Mesenchymal stem cell (in vitro differentiated cells and primary cell): ENCODE measurements at regions not wholly inside any gene's neighbourhood (a gene's known extent, or its start where the extent isn't known, plus 50 kb on each side); places are given as distances from the start of the nearest gene placed in this dataset.
A peak's percentile ranks its signal among the peaks of the same experiment; 100 is the strongest.

Experiments
- DNase-seq: peaks from one replicate; pipeline ENCODE4 v3.0.0-alpha.2; 2013
- H2AFZ ChIP-seq: one replicate; pipeline ENCODE4 v1.6.1; 2013; ENCODE audit warnings: low read depth, mild to moderate bottlenecking, control low read depth, inconsistent platforms, low read length, moderate library complexity
- H2AK5ac ChIP-seq: 2 replicates; pipeline ENCODE4 v1.6.1; 2013; ENCODE audit warnings: low read length, moderate library complexity, mild to moderate bottlenecking, inconsistent platforms; ENCODE audit not compliant: severe bottlenecking
- H2BK120ac ChIP-seq: one replicate; pipeline ENCODE4 v1.6.1; 2013; ENCODE audit warnings: low read depth, mild to moderate bottlenecking, inconsistent platforms, low read length, moderate library complexity
- H2BK12ac ChIP-seq, 2 experiments: one replicate each; pipeline ENCODE4 v1.6.1; 2013; ENCODE audit warnings: inconsistent platforms in 2 of 2, low read length in 2 of 2, mild to moderate bottlenecking in 2 of 2, moderate library complexity in 2 of 2, control low read depth in 1 of 2
- H2BK15ac ChIP-seq: one replicate; pipeline ENCODE4 v1.6.1; 2013; ENCODE audit warnings: mild to moderate bottlenecking, low read depth, inconsistent platforms; ENCODE audit not compliant: poor library complexity, severe bottlenecking
- H2BK5ac ChIP-seq: 2 replicates; pipeline ENCODE4 v1.6.1; 2013; ENCODE audit warnings: low read depth, mild to moderate bottlenecking, low read length, control low read depth, inconsistent platforms; ENCODE audit not compliant: poor library complexity, severe bottlenecking
- H3K14ac ChIP-seq, 2 experiments: one replicate each; pipeline ENCODE4 v1.6.1; 2013; ENCODE audit warnings: inconsistent platforms in 2 of 2, low read length in 2 of 2, control low read depth in 1 of 2, mild to moderate bottlenecking in 1 of 2, moderate library complexity in 1 of 2
- H3K18ac ChIP-seq, 2 experiments: one replicate each; pipeline ENCODE4 v1.6.1; 2013; ENCODE audit warnings: inconsistent platforms in 2 of 2, low read length in 2 of 2, control low read depth in 1 of 2, low read depth in 1 of 2, mild to moderate bottlenecking in 1 of 2
- H3K23ac ChIP-seq, 2 experiments: one replicate each; pipeline ENCODE4 v1.6.1; 2013; ENCODE audit warnings: inconsistent platforms in 2 of 2, low read length in 2 of 2, mild to moderate bottlenecking in 2 of 2, moderate library complexity in 2 of 2, control low read depth in 1 of 2
- H3K27ac ChIP-seq: 2 replicates; pipeline ENCODE4 v1.5.1; 2013; ENCODE audit warnings: mild to moderate bottlenecking, moderate library complexity, low read length, control low read depth, inconsistent platforms; ENCODE audit not compliant: poor library complexity, severe bottlenecking
- H3K27me3 ChIP-seq, 2 experiments: 2 replicates each; pipeline versions ENCODE4 v1.6.1 to v1.7.0; 2013; ENCODE audit warnings: low read length in 2 of 2, mild to moderate bottlenecking in 2 of 2, moderate library complexity in 2 of 2, control low read depth in 1 of 2, inconsistent platforms in 1 of 2; ENCODE audit not compliant: control insufficient read depth in 1 of 2, insufficient read depth in 1 of 2
- H3K36me3 ChIP-seq, 2 experiments: 2 replicates each; pipeline versions ENCODE4 v1.6.1 to v1.7.0; 2013; ENCODE audit warnings: low read length in 2 of 2, control low read depth in 1 of 2, inconsistent platforms in 1 of 2, low read depth in 1 of 2, mild to moderate bottlenecking in 1 of 2; ENCODE audit not compliant: insufficient read depth in 2 of 2, control insufficient read depth in 1 of 2
- H3K4ac ChIP-seq, 2 experiments: one replicate each; pipeline ENCODE4 v1.6.1; 2013; ENCODE audit warnings: inconsistent platforms in 2 of 2, low read length in 2 of 2, mild to moderate bottlenecking in 2 of 2, moderate library complexity in 2 of 2, control low read depth in 1 of 2, low read depth in 1 of 2
- H3K4me1 ChIP-seq: 2 replicates; pipeline ENCODE4 v1.6.1; 2013; ENCODE audit warnings: low read depth, low read length, control low read depth; ENCODE audit not compliant: control insufficient read depth, insufficient read depth
- H3K4me2 ChIP-seq: 2 replicates; pipeline ENCODE4 v1.6.1; 2013; ENCODE audit warnings: low read length, mild to moderate bottlenecking, inconsistent platforms; ENCODE audit not compliant: poor library complexity, severe bottlenecking
- H3K4me3 ChIP-seq, 2 experiments: 2 replicates each; pipeline versions ENCODE4 v1.5.1 to v1.7.0; 2013; ENCODE audit warnings: low read length in 2 of 2, mild to moderate bottlenecking in 2 of 2, control low read depth in 1 of 2, low read depth in 1 of 2; ENCODE audit not compliant: insufficient read depth in 1 of 2
- H3K79me1 ChIP-seq: replicated peaks from 2 replicates; pipeline ENCODE4 v1.6.1; 2013; ENCODE audit warnings: mild to moderate bottlenecking, control low read depth, low read length, inconsistent platforms; ENCODE audit not compliant: poor library complexity, severe bottlenecking
- H3K9ac ChIP-seq: 2 replicates; pipeline ENCODE4 v1.7.0; 2013; ENCODE audit warnings: mild to moderate bottlenecking, low read length, moderate library complexity
- H3K9me3 ChIP-seq: 2 replicates; pipeline ENCODE4 v1.7.0; 2013; ENCODE audit warnings: mild to moderate bottlenecking, low read length; ENCODE audit not compliant: control insufficient read depth
- H4K8ac ChIP-seq: one replicate; pipeline ENCODE4 v1.6.1; 2013; ENCODE audit warnings: inconsistent platforms, mild to moderate bottlenecking, low read length, moderate library complexity
- H4K91ac ChIP-seq: one replicate; pipeline ENCODE4 v1.6.1; 2013; ENCODE audit warnings: mild to moderate bottlenecking, low read length, inconsistent platforms
- WGBS: methylation state at CpG from one replicate; pipeline ENCODE4 v1.1.7; 2013; ENCODE audit warnings: mixed read lengths; 5-methylcytosine and 5-hydroxymethylcytosine counted together

DNA sequence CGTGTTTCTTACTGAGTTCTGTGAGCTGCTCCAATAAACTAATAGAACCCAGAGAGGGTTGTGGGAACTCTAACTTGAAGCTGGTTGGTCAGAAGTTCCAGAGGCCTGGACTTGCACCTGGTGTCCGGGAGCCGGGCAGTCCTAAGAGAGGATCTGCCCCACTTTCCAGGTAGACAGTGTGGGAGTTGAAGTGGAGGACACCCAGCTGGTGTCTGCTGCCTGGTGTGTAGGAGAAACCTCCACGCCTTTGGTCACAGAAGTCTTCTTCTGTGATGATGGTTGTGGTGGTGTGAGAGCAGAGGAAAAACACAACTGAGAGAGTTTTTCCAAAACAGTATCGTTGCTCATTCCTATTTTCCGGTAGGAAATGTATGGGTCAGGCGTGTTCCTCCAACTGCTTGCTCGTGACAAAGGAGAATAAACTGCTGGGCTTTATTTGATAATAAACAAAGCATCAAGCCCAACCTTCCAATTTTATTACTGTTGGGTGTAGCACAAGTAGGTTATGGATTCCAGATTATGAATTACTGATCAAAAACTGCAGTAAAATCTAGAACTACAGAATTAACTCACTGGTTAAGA lies 137.0 kb downstream of the KLF13 start:
- H2BK5ac ChIP-seq: no peak overlapping the region
- WGBS: 88% methylated on average over 6 of the region's 8 CpGs
- no peak overlapping the region for H2BK12ac ChIP-seq
- H3K9me3 ChIP-seq: no peaks in the 10 kb centered on the region
- no peak overlapping the region for H3K9ac ChIP-seq
- H3K4me2 ChIP-seq: no peak overlapping the region
- no peak overlapping the region for H3K18ac ChIP-seq
- H2BK120ac ChIP-seq: no peak overlapping the region
- no peak overlapping the region for H3K27ac ChIP-seq
- H4K8ac ChIP-seq: no peak overlapping the region
- no peak overlapping the region for H3K4ac ChIP-seq
- H2BK15ac ChIP-seq: no peak overlapping the region
- no peak for DNase-seq
- peaks cover 6% of the 10 kb centered on the region for H3K4me1 ChIP-seq
- H3K23ac ChIP-seq: no peak overlapping the region
- no peak overlapping the region for H4K91ac ChIP-seq
- no peak overlapping the region for H3K14ac ChIP-seq
- no peak overlapping the region for H2AFZ ChIP-seq
- H3K4me3 ChIP-seq: no peak overlapping the region
- H3K27me3 ChIP-seq: peaks cover 18 to 25% of the 10 kb centered on the region in 2 experiments
- no peaks in the 10 kb centered on the region for H3K79me1 ChIP-seq
- H3K36me3 ChIP-seq: no peaks in the 10 kb centered on the region
- H2AK5ac ChIP-seq: no peak overlapping the region

DNA sequence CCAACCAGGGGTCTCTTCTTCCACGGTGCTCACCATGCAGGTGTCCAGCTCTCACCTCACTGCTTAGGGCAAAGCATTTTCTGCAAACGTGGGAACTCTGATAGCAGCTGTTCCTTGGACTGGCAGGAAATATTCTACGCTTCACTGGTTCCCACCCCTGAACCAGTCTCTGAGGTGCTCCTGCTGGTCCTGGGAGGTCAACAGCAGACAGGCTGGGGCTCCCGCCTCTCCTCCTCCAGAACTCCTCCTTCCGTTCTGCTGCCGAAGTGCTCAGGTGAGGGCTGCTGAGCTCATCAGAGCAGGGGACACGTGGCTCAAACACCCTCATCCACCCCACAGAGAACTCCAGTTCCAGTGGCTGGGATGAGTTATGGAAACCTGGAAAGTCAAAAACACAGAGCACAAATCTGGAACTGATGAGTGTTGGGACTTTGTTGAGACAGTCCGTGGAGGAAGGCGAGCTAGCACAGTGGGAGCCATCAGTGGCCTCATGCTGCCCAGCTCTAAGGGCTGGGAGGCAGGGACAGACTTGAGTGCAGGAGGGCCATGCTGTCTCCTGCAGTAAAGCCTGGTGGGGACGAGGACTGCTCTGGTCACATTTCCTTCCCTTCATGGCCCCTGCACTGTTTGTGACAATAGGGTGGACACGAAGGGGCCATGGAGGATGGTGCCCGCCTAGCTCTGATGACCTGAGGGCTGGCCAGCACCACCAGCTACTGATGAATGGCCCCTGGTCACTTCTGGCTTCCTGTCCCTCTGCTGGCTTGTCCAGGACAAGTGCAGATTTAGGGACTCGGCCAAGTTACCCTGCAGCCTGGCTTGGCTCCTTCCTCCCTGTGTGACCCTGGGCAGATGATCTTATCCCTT lies 137.8 kb downstream of the KLF13 start:
- Histone ChIP-seq H3K14ac (no peak overlapping the region), H3K18ac (no peak overlapping the region), H3K4ac (no peak overlapping the region)

DNA sequence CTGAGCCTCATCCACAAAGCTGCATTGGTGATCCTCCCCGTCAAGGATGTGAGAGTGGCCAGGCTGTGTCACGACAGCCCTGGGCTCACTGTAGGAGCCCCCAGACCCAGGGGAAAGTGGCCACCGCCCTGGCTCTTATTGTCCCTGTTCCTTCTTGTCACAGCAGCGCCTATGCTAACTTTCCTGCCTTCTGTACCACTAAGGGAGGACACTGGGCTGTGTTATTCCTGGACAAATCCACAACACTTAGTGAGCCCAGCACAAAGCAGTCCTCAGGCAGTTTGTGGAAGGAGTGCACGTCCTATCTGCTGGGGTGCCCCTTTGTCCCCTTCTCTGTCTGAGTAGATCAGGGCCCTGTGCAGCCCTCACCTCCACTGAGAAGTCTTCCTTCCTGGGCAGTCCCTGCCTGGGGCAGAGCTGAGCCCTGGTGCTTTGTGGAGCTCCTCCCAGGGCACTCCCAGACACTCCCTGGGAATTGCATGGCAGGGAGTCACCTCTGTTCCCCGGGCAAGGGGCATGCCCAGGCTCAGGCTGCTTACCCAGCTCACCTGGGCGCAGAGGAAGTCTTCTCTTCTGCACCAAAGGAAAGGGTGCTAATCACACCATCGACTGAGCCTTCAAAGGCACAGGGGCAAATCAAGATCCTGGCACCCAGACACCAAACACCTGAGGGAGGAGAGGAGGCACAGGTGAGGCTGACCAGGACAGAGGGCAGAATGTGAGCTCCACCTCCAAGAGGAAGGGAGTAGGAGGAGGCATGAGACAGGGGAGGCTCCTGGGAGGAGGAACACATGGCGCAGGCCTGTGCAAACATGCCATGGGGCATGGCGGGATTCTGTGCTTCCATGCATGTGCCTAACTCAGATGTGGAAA lies 138.7 kb downstream of the KLF13 start:
- no peak overlapping the region for H3K23ac ChIP-seq
- H2AK5ac ChIP-seq: no peak overlapping the region
- H3K79me1 ChIP-seq: no peaks in the 10 kb centered on the region
- no peak overlapping the region for H3K4me3 ChIP-seq
- no peak overlapping the region for H3K18ac ChIP-seq
- no peak overlapping the region for H2AFZ ChIP-seq
- no peak overlapping the region for H2BK12ac ChIP-seq
- DNase-seq: no peak
- no peak overlapping the region for H4K91ac ChIP-seq
- no peak overlapping the region for H3K9ac ChIP-seq
- H2BK120ac ChIP-seq: no peak overlapping the region
- H2BK5ac ChIP-seq: no peak overlapping the region
- peaks cover 6% of the 10 kb centered on the region for H3K4me1 ChIP-seq
- no peak overlapping the region for H2BK15ac ChIP-seq
- no peak overlapping the region for H3K27ac ChIP-seq
- H3K4me2 ChIP-seq: no peak overlapping the region
- no peaks in the 10 kb centered on the region for H3K9me3 ChIP-seq
- H3K14ac ChIP-seq: peak overlapping the region in 1 of 2 experiments; percentile 78
- WGBS: 77% methylated on average over 10 of the region's 10 CpGs
- H3K36me3 ChIP-seq: no peaks in the 10 kb centered on the region
- no peak overlapping the region for H3K4ac ChIP-seq
- peaks cover 14 to 20% of the 10 kb centered on the region in 2 experiments for H3K27me3 ChIP-seq
- H4K8ac ChIP-seq: no peak overlapping the region

More for the DNA sequence above, 137.8 kb downstream of the KLF13 start:
- H2AK5ac ChIP-seq: no peak overlapping the region
- no peak overlapping the region for H2BK12ac ChIP-seq
- peaks cover 14 to 20% of the 10 kb centered on the region in 2 experiments for H3K27me3 ChIP-seq
- no peak overlapping the region for H3K23ac ChIP-seq
- H3K4me3 ChIP-seq: no peak overlapping the region
- no peak overlapping the region for H2BK15ac ChIP-seq
- no peak overlapping the region for H2AFZ ChIP-seq
- H3K4me2 ChIP-seq: no peak overlapping the region
- no peak overlapping the region for H2BK5ac ChIP-seq
- no peak overlapping the region for H3K9ac ChIP-seq
- no peak overlapping the region for H3K27ac ChIP-seq
- no peak for DNase-seq
- H3K79me1 ChIP-seq: no peaks in the 10 kb centered on the region
- no peak overlapping the region for H4K91ac ChIP-seq
- H3K9me3 ChIP-seq: no peaks in the 10 kb centered on the region
- peaks cover 6% of the 10 kb centered on the region for H3K4me1 ChIP-seq
- no peak overlapping the region for H4K8ac ChIP-seq
- H2BK120ac ChIP-seq: no peak overlapping the region
- WGBS: 86% methylated on average over 10 of the region's 13 CpGs
- no peaks in the 10 kb centered on the region for H3K36me3 ChIP-seq

DNA sequence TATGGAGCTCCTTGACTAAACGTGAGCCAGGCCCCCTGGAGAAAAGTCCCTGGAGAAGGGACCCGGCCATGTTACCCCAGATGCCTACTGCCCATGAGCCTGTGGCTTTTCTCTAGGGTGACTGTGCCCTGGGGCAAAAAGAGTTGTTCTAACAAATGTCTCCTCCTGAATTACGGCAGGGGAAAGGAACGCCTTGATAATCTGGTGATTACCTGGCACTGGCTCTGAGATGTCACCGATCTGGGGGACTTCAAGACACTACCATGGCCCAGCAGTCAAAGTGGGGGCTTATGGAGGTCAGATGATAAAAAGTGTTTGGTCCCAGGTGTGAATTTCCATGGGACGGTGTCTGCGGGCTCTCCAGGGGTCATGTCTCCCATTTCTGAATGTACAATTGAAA lies 140.7 kb downstream of the KLF13 start:
- H3K18ac ChIP-seq: no peak overlapping the region
- no peak overlapping the region for H2BK15ac ChIP-seq
- H2AK5ac ChIP-seq: no peak overlapping the region
- H2BK12ac ChIP-seq: no peak overlapping the region
- no peak overlapping the region for H3K27ac ChIP-seq
- no peak overlapping the region for H3K23ac ChIP-seq
- H2AFZ ChIP-seq: no peak overlapping the region
- no peak overlapping the region for H3K4me2 ChIP-seq
- H2BK120ac ChIP-seq: no peak overlapping the region
- no peak overlapping the region for H3K9ac ChIP-seq
- no peaks in the 10 kb centered on the region for H3K36me3 ChIP-seq
- H3K4ac ChIP-seq: no peak overlapping the region
- no peak overlapping the region for H4K8ac ChIP-seq
- H3K14ac ChIP-seq: no peak overlapping the region
- peaks cover 14 to 20% of the 10 kb centered on the region in 2 experiments for H3K27me3 ChIP-seq
- H3K9me3 ChIP-seq: no peaks in the 10 kb centered on the region
- no peaks in the 10 kb centered on the region for H3K79me1 ChIP-seq
- peaks cover 14% of the 10 kb centered on the region for H3K4me1 ChIP-seq
- H3K4me3 ChIP-seq: no peak overlapping the region
- no peak overlapping the region for H2BK5ac ChIP-seq
- H4K91ac ChIP-seq: no peak overlapping the region
- 84% methylated on average over 7 of the region's 7 CpGs for WGBS
- DNase-seq: no peak
